A549 (cell line): ENCODE measurements at regions not wholly inside any gene's neighbourhood (a gene's known extent, or its start where the extent isn't known, plus 50 kb on each side); places are given as distances from the start of the nearest gene placed in this dataset.

ENCODE experiments used
- ATAC-seq, 2 experiments: fragments of 200-7000 bp in 1 of 2; fragments of >200 bp in 1 of 2; cut with Nextera tagmentation in 1 of 2; cut with Tn5 transposase in 1 of 2; 3 replicates each; pipeline versions ENCODE4 v1.8.0 to v1.9.1; 2018 to 2020; ENCODE audit warnings: mild to moderate bottlenecking in 1 of 2, moderate library complexity in 1 of 2
- CTCF ChIA-PET: fragments of 300-600 bp; sonication (Branson Sonifier 250); formaldehyde crosslinking; extraction: SDS; loops from one replicate; lab custom pipeline; 2021; ENCODE audit warnings: antibody characterized with exemption, inconsistent platforms; lab: Yijun Ruan, JAX
- POLR2A ChIA-PET: fragments of 350-600 bp; formaldehyde crosslinking; extraction: SDS; loops from one replicate; lab custom pipeline; 2021; ENCODE audit warnings: antibody characterized with exemption, inconsistent platforms; lab: Yijun Ruan, JAX
- DNase-seq, 2 experiments: peaks; one replicate each; pipeline versions ENCODE4 v3.0.0 to v3.0.0-alpha.2; 2011 to 2016; ENCODE audit warnings: low read depth in 1 of 2, low spot score in 1 of 2
- FAIRE-seq: peaks from 2 replicates; lab custom pipeline; 2011; peaks lifted over from hg19 to GRCh38; lab: Jason Lieb, UNC
- H3K27ac ChIP-seq, 2 experiments: fragments of >200 bp; sonication (Bioruptor Twin); formaldehyde crosslinking; 3 replicates each; pipeline ENCODE4 v1.5.1; 2016 to 2017
- H3K4me1 ChIP-seq: fragments of >200 bp; sonication (Bioruptor Twin); formaldehyde crosslinking; 3 replicates; pipeline ENCODE4 v1.6.1; 2016
- H3K4me2 ChIP-seq: fragments of >200 bp; sonication (Bioruptor Twin); formaldehyde crosslinking; 3 replicates; pipeline ENCODE4 v1.6.1; 2016
- H3K4me3 ChIP-seq: fragments of >200 bp; sonication (Bioruptor Twin); formaldehyde crosslinking; 3 replicates; pipeline ENCODE4 v1.5.1; 2016
- H3K9me3 ChIP-seq: fragments of >200 bp; sonication (Bioruptor Twin); formaldehyde crosslinking; 3 replicates; pipeline ENCODE4 v1.6.1; 2016
- BHLHE40 ChIP-seq: IDR thresholded peaks from 2 replicates; pipeline ENCODE4 v1.6.1; 2012; ENCODE audit warnings: low read depth, low read length, inconsistent platforms
- CHD4 ChIP-seq: fragments of 200-600 bp; sonication (generic); IDR thresholded peaks from 2 replicates; pipeline ENCODE4 v1.6.1; 2016; ENCODE audit warnings: antibody characterized with exemption, mild to moderate bottlenecking, borderline replicate concordance
- EHF ChIP-seq: fragments of 250-450 bp; sonication (Bioruptor Pico); IDR thresholded peaks from 2 replicates; pipeline ENCODE4 v1.5.0; 2020; ENCODE audit warnings: mild to moderate bottlenecking
- EHMT2 ChIP-seq: fragments of 200-600 bp; sonication (generic); IDR thresholded peaks from 2 replicates; pipeline ENCODE4 v1.6.1; 2016; ENCODE audit warnings: antibody characterized with exemption, low read depth, mild to moderate bottlenecking, moderate library complexity
- EP300 ChIP-seq, 2 experiments: fragments of >200 bp; sonication (Bioruptor Twin); formaldehyde crosslinking; IDR thresholded peaks; 2 replicates in 1 of 2; 3 replicates in 1 of 2; pipeline ENCODE4 v1.6.1; 2016 to 2017
- ESRRA ChIP-seq: fragments of 150-350 bp; IDR thresholded peaks from 2 replicates; pipeline ENCODE4 v1.6.1; 2014; ENCODE audit warnings: mild to moderate bottlenecking, low read length, borderline replicate concordance
- HDAC2 ChIP-seq: fragments of 200-600 bp; sonication (generic); IDR thresholded peaks from 2 replicates; pipeline ENCODE4 v1.6.1; 2016
- JUN ChIP-seq, 2 experiments: fragments of >200 bp; sonication (Bioruptor Twin); formaldehyde crosslinking; IDR thresholded peaks; 2 replicates in 1 of 2; 3 replicates in 1 of 2; pipeline ENCODE4 v1.6.1; 2016 to 2017
- MAZ ChIP-seq: fragments of 150-350 bp; IDR thresholded peaks from 2 replicates; pipeline ENCODE4 v1.6.1; 2014; ENCODE audit warnings: antibody characterized with exemption, low read depth, low read length, borderline replicate concordance
- MYC ChIP-seq: IDR thresholded peaks from 2 replicates; pipeline ENCODE4 v1.6.1; 2012; ENCODE audit warnings: mild to moderate bottlenecking, inconsistent platforms, low read length, improper control_type of control experiment, borderline replicate concordance
- NFE2L2 ChIP-seq: fragments of 150-350 bp; conservative IDR thresholded peaks from 2 replicates; pipeline ENCODE4 v1.6.1; 2014; ENCODE audit warnings: low read length
- RCOR1 ChIP-seq: fragments of 150-350 bp; IDR thresholded peaks from 2 replicates; pipeline ENCODE4 v1.6.1; 2014; ENCODE audit warnings: antibody characterized with exemption, low read length, low read depth
- RFX5 ChIP-seq: fragments of 450-650 bp; IDR thresholded peaks from 2 replicates; pipeline ENCODE4 v1.7.1; 2014; ENCODE audit warnings: antibody characterized with exemption, mild to moderate bottlenecking, moderate library complexity
- RNF2 ChIP-seq: fragments of 200-600 bp; sonication (generic); IDR thresholded peaks from 2 replicates; pipeline ENCODE4 v1.6.1; 2016; ENCODE audit warnings: low read depth, mild to moderate bottlenecking, antibody characterized with exemption, moderate library complexity, borderline replicate concordance
- TFCP2L1 ChIP-seq: fragments of 250-450 bp; sonication (Bioruptor Pico); IDR thresholded peaks from 2 replicates; pipeline ENCODE4 v1.5.0; 2021; ENCODE audit warnings: mild to moderate bottlenecking
- TP53 ChIP-seq: fragments of 250-450 bp; sonication (Bioruptor Pico); IDR thresholded peaks from 2 replicates; pipeline ENCODE4 v1.5.0; 2021; ENCODE audit warnings: mild to moderate bottlenecking, moderate library complexity
- WGBS: methylation state at CpG from one replicate; pipeline ENCODE4 v1.1.6; 2017; ENCODE audit errors: missing lambda C conversion rate; 5-methylcytosine and 5-hydroxymethylcytosine counted together
- TF ChIP-seq, protein P1 (sequence below): fragments of >200 bp; sonication (Bioruptor Twin); formaldehyde crosslinking; IDR thresholded peaks from 3 replicates; pipeline ENCODE4 v1.6.1; 2016
- TF ChIP-seq, protein P2 (sequence below): fragments of 250-450 bp; sonication (Bioruptor Pico); IDR thresholded peaks from 2 replicates; pipeline ENCODE4 v1.5.0; 2020; ENCODE audit warnings: low read depth, mild to moderate bottlenecking, moderate library complexity
- TF ChIP-seq, protein P3 (sequence below): fragments of 200-600 bp; sonication (generic); IDR thresholded peaks from 2 replicates; pipeline ENCODE4 v1.6.1; 2016; ENCODE audit warnings: antibody characterized with exemption, mild to moderate bottlenecking, moderate library complexity

DNA sequence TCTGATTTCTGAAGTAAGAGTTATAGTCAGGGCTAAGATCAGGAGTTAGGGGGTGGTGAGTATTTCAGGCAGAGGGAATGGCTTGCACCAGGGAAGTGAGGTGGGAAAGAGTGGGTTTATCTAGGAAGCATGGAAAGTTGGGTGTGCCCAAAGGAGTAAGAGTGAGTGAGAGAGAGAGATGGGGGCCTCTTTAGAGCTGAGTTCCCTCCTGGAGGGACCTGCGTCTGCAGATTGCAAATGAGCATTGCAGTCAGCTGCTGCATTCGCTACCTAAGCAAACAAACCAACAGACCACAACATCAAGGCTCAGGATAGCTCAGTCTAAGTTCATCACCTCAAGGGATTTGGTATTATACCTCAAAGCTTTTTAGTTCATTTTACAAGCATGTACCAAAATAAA is 405.8 kb downstream of the FGF9 start:
- Histone ChIP-seq H3K4me3 (no peak overlapping the region), H3K9me3 (no peaks in the 10 kb centered on the region), H3K4me1 (no peaks in the 10 kb centered on the region), H3K4me2 (no peak overlapping the region), H3K27ac (no peak overlapping the region)
- POLR2A ChIA-PET = no interaction called here
- CTCF ChIA-PET = no interaction called here
- FAIRE-seq (no peak), ATAC-seq (no peak), DNase-seq (no peak)
- 45% methylated on average over 2 of the region's 2 CpGs for WGBS
- TF ChIP-seq EHMT2 = no peak
- TF ChIP-seq, protein P1, sequence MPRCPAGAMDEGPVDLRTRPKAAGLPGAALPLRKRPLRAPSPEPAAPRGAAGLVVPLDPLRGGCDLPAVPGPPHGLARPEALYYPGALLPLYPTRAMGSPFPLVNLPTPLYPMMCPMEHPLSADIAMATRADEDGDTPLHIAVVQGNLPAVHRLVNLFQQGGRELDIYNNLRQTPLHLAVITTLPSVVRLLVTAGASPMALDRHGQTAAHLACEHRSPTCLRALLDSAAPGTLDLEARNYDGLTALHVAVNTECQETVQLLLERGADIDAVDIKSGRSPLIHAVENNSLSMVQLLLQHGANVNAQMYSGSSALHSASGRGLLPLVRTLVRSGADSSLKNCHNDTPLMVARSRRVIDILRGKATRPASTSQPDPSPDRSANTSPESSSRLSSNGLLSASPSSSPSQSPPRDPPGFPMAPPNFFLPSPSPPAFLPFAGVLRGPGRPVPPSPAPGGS = no peak
- no peak for TF ChIP-seq NFE2L2
- no peak for TF ChIP-seq TFCP2L1 (CRISPR knock-in tag)
- TF ChIP-seq RCOR1 = no peak
- TF ChIP-seq, protein P2, sequence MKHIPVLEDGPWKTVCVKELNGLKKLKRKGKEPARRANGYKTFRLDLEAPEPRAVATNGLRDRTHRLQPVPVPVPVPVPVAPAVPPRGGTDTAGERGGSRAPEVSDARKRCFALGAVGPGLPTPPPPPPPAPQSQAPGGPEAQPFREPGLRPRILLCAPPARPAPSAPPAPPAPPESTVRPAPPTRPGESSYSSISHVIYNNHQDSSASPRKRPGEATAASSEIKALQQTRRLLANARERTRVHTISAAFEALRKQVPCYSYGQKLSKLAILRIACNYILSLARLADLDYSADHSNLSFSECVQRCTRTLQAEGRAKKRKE (CRISPR knock-in tag) = no peak
- TF ChIP-seq MAZ = no peak

DNA sequence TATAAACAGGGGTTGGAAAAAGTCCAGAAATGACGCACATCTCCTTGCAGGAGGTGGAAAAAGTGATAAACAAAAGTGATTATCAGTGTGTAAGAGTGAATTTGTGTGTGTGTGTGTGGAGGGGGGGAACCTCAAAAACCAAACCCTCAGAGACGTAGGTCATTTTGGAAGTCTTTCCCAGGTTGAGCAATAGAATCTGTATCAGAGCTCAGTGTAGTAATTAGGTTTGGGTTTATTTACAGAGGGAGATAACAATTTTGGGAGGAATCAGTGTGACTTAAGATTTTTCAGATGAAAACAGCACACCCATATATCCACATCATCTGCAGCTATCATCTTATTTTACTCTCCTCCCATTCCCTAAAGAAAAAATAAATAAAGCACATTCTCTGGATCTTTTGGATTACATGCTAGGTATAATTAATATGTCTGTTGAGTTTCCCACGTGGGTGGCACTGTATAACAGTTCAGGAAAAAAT is 406.4 kb downstream of the FGF9 start:
- ATAC-seq = no peak
- WGBS = 12% methylated on average over 3 of the region's 3 CpGs

DNA sequence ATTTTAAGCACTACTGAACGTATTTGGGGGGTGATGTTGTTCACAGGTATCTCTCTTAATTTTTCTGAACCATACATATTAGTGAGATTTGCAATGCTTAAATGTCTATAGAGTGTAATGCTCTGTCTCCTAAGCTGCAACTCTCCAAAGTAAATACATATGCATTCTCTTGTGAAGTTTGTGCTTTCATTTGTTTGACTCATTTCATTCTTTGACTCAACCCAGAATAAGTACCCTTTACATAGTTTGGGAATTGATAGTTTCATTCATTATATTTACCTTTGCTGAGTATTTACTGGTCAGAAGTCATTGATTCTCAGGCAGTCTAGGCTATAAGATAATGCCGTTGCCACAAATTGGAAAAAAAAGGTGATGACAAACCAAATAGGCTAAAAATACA is 406.9 kb downstream of the FGF9 start:
- no peak overlapping the region for H3K27ac ChIP-seq
- 8% methylated on average over 2 of the region's 2 CpGs for WGBS
- ATAC-seq (no peak), FAIRE-seq (no peak), DNase-seq (no peak)
- no peak overlapping the region for H3K4me2 ChIP-seq
- no peak overlapping the region for H3K4me3 ChIP-seq
- H3K9me3 ChIP-seq = no peaks in the 10 kb centered on the region
- CTCF ChIA-PET = no interaction called here
- POLR2A ChIA-PET = no interaction called here
- TF ChIP-seq HDAC2 (no peak), RNF2 (no peak), JUN (IDR thresholded peaks at IDR 0.05) (no peak), CHD4 (no peak), RFX5 (no peak)
- H3K4me1 ChIP-seq = no peaks in the 10 kb centered on the region

More for the DNA sequence above, 406.4 kb downstream of the FGF9 start:
- H3K4me2 ChIP-seq = no peak overlapping the region
- no peaks in the 10 kb centered on the region for H3K9me3 ChIP-seq
- CTCF ChIA-PET = no interaction called here
- no peak for DNase-seq
- POLR2A ChIA-PET = no interaction called here
- TF ChIP-seq RNF2 = no peak
- TF ChIP-seq RCOR1 = no peak
- TF ChIP-seq MYC = no peak
- TF ChIP-seq TP53 (CRISPR knock-in tag) = no peak
- TF ChIP-seq EP300 (IDR thresholded peaks at IDR 0.05) = no peak
- TF ChIP-seq, protein P3, sequence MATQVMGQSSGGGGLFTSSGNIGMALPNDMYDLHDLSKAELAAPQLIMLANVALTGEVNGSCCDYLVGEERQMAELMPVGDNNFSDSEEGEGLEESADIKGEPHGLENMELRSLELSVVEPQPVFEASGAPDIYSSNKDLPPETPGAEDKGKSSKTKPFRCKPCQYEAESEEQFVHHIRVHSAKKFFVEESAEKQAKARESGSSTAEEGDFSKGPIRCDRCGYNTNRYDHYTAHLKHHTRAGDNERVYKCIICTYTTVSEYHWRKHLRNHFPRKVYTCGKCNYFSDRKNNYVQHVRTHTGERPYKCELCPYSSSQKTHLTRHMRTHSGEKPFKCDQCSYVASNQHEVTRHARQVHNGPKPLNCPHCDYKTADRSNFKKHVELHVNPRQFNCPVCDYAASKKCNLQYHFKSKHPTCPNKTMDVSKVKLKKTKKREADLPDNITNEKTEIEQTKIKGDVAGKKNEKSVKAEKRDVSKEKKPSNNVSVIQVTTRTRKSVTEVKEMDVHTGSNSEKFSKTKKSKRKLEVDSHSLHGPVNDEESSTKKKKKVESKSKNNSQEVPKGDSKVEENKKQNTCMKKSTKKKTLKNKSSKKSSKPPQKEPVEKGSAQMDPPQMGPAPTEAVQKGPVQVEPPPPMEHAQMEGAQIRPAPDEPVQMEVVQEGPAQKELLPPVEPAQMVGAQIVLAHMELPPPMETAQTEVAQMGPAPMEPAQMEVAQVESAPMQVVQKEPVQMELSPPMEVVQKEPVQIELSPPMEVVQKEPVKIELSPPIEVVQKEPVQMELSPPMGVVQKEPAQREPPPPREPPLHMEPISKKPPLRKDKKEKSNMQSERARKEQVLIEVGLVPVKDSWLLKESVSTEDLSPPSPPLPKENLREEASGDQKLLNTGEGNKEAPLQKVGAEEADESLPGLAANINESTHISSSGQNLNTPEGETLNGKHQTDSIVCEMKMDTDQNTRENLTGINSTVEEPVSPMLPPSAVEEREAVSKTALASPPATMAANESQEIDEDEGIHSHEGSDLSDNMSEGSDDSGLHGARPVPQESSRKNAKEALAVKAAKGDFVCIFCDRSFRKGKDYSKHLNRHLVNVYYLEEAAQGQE = no peak
- TF ChIP-seq EHF (CRISPR knock-in tag) = no peak
- TF ChIP-seq, protein P1 = no peak
- TF ChIP-seq EHMT2 = no peak
- no peak for TF ChIP-seq ESRRA
- TF ChIP-seq CHD4 = no peak
- TF ChIP-seq BHLHE40 = no peak
- TF ChIP-seq, all 56 proteins: peak for 0
- FAIRE-seq = no peak
- Histone ChIP-seq H3K27ac (no peak overlapping the region), H3K4me1 (no peaks in the 10 kb centered on the region), H3K4me3 (no peak overlapping the region)
